ENCODE measurements at regions not wholly inside any gene's neighbourhood (a gene's known extent, or its start where the extent isn't known, plus 50 kb on each side); places are given as distances from the start of the nearest gene placed in this dataset.

GRCh38 chr1:23624440-23624839 is 65.1 kb upstream of the ID3 start:
- no peak for DNase-seq
- 89 to 94% methylated on average over 4 of the region's 4 CpGs for WGBS, 2 experiments (ENCODE audit: insufficient coverage in 1 of 2, insufficient read length in 1 of 2)
- TF ChIP-seq, protein P1, sequence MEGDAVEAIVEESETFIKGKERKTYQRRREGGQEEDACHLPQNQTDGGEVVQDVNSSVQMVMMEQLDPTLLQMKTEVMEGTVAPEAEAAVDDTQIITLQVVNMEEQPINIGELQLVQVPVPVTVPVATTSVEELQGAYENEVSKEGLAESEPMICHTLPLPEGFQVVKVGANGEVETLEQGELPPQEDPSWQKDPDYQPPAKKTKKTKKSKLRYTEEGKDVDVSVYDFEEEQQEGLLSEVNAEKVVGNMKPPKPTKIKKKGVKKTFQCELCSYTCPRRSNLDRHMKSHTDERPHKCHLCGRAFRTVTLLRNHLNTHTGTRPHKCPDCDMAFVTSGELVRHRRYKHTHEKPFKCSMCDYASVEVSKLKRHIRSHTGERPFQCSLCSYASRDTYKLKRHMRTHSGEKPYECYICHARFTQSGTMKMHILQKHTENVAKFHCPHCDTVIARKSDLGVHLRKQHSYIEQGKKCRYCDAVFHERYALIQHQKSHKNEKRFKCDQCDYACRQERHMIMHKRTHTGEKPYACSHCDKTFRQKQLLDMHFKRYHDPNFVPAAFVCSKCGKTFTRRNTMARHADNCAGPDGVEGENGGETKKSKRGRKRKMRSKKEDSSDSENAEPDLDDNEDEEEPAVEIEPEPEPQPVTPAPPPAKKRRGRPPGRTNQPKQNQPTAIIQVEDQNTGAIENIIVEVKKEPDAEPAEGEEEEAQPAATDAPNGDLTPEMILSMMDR (conservative IDR thresholded peaks at IDR 0.05): no peak
- H3K36me3 Mint-ChIP-seq (ENCODE audit: low read depth): no peaks in the 10 kb centered on the region
- peaks cover 26% of the 10 kb centered on the region for H3K4me1 Mint-ChIP-seq
- Histone ChIP-seq H3K9ac (ENCODE audit: extremely low read depth, low read length, poor library complexity, severe bottlenecking) (no peak overlapping the region), H3K27ac (ENCODE audit: low read depth, low read length) (no peak overlapping the region), H3K9me3 (ENCODE audit: control insufficient read depth, low read length) (no peaks in the 10 kb centered on the region), H3K27me3 (ENCODE audit: control insufficient read depth, insufficient read depth, low read length, poor library complexity, severe bottlenecking) (peaks cover 12% of the 10 kb centered on the region), H3K4me3 (ENCODE audit: low read length) (no peak overlapping the region), H3K4me1 (ENCODE audit: control insufficient read depth, insufficient read depth, low read length) (no peaks in the 10 kb centered on the region), H3K36me3 (ENCODE audit: control insufficient read depth, insufficient read depth, low read length) (no peaks in the 10 kb centered on the region)
- no peak overlapping the region for H3K4me3 Mint-ChIP-seq
- no peak overlapping the region for H3K27ac Mint-ChIP-seq
- H3K9me3 Mint-ChIP-seq: no peaks in the 10 kb centered on the region
- peaks cover 9% of the 10 kb centered on the region for H3K27me3 Mint-ChIP-seq (ENCODE audit: insufficient read depth)

DNA sequence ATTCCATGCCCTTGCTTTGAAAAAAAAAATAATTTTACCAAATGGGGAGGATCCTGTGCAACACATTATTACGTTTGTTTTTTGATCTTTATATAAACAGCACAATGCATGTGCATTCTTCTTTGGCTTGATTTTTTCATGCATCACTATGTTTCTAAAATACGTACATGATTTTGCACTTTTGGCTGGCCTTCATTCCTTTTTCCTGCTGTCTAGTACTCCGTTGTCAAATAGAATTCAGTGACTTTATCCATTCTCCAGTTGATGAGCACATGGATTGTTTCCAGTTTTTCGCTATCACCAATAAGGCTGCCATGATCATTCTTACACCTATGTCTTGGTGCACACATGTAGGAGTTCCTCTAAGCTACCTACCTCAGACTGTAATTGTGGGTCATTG is 63.0 kb upstream of the ID3 start:
- 81 to 83% methylated on average over 4 of the region's 4 CpGs for WGBS, 2 experiments (ENCODE audit: insufficient coverage in 1 of 2, insufficient read length in 1 of 2)
- Histone ChIP-seq H3K4me1 (ENCODE audit: control insufficient read depth, insufficient read depth, low read length) (no peaks in the 10 kb centered on the region), H3K4me3 (ENCODE audit: low read length) (no peak overlapping the region), H3K9me3 (ENCODE audit: control insufficient read depth, low read length) (no peaks in the 10 kb centered on the region), H3K27me3 (ENCODE audit: control insufficient read depth, insufficient read depth, low read length, poor library complexity, severe bottlenecking) (peaks cover 19% of the 10 kb centered on the region), H3K9ac (ENCODE audit: extremely low read depth, low read length, poor library complexity, severe bottlenecking) (no peak overlapping the region), H3K27ac (ENCODE audit: low read depth, low read length) (no peak overlapping the region), H3K36me3 (ENCODE audit: control insufficient read depth, insufficient read depth, low read length) (no peaks in the 10 kb centered on the region)
- Mint-ChIP-seq H3K36me3 (ENCODE audit: low read depth) (no peaks in the 10 kb centered on the region), H3K4me3 (no peak overlapping the region), H3K4me1 (peaks cover 19% of the 10 kb centered on the region), H3K27me3 (ENCODE audit: insufficient read depth) (peaks cover 20% of the 10 kb centered on the region), H3K9me3 (no peaks in the 10 kb centered on the region), H3K27ac (no peak overlapping the region)
- TF ChIP-seq, protein P1 (conservative IDR thresholded peaks at IDR 0.05): no peak
- no peak for DNase-seq

DNA sequence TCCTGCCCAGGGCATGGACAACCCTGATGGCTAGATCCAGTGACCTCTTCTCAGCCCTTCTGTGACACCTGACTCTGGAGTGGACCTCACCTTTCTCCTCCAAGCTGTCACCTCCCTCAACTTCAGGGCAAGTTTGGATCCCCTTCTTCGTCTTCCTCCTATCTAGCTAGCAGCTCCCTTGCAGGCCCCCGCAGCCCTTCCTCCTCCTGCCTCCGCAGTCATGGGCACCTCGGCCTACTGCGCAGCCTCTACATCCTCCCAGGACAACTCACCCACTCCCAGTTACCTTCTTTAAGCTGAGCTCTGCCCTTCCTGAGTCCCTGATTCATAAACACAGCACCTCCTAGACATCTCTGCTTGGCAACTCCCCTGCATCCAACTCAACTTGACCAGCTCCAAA is 61.3 kb upstream of the ID3 start:
- H3K4me3 Mint-ChIP-seq: no peak overlapping the region
- no peaks in the 10 kb centered on the region for H3K36me3 Mint-ChIP-seq (ENCODE audit: low read depth)
- peaks cover 17% of the 10 kb centered on the region for H3K4me1 Mint-ChIP-seq
- H3K9me3 Mint-ChIP-seq: no peaks in the 10 kb centered on the region
- H3K27ac Mint-ChIP-seq: no peak overlapping the region
- H3K9ac ChIP-seq (ENCODE audit: extremely low read depth, low read length, poor library complexity, severe bottlenecking): no peak overlapping the region
- WGBS, 2 experiments (ENCODE audit: insufficient coverage in 1 of 2, insufficient read length in 1 of 2): 92 to 93% methylated on average over 5 of the region's 5 CpGs
- TF ChIP-seq, protein P1 (conservative IDR thresholded peaks at IDR 0.05): no peak
- H3K27ac ChIP-seq (ENCODE audit: low read depth, low read length): no peak overlapping the region
- H3K36me3 ChIP-seq (ENCODE audit: control insufficient read depth, insufficient read depth, low read length): no peaks in the 10 kb centered on the region
- H3K4me1 ChIP-seq (ENCODE audit: control insufficient read depth, insufficient read depth, low read length): no peaks in the 10 kb centered on the region
- DNase-seq: no peak
- no peaks in the 10 kb centered on the region for H3K9me3 ChIP-seq (ENCODE audit: control insufficient read depth, low read length)
- H3K27me3 ChIP-seq (ENCODE audit: control insufficient read depth, insufficient read depth, low read length, poor library complexity, severe bottlenecking): peaks cover 19% of the 10 kb centered on the region
- H3K4me3 ChIP-seq (ENCODE audit: low read length): no peak overlapping the region
- H3K27me3 Mint-ChIP-seq (ENCODE audit: insufficient read depth): peaks cover 22% of the 10 kb centered on the region

Measured in endodermal cell (in vitro differentiated cells).